ENCODE measurements at regions not wholly inside any gene's neighbourhood (a gene's known extent, or its start where the extent isn't known, plus 50 kb on each side); places are given as distances from the start of the nearest gene placed in this dataset.

- no peak for TF ChIP-seq POLR2A (IDR thresholded peaks at IDR 0.05; ENCODE audit: control extremely low read depth in 1 of 2, low read depth in 2 of 2, low read length in 2 of 2)
- TF ChIP-seq EZH2 (IDR thresholded peaks at IDR 0.05; ENCODE audit: low read depth, low read length, severe bottlenecking): no peak
- no peak for TF ChIP-seq EP300 (IDR thresholded peaks at IDR 0.05; ENCODE audit: borderline replicate concordance in 1 of 2, low read depth in 2 of 2, low read length in 2 of 2)
- TF ChIP-seq YY1 (IDR thresholded peaks at IDR 0.05; ENCODE audit: low read depth, low read length): no peak
- no peak for TF ChIP-seq POLR2AphosphoS5 (IDR thresholded peaks at IDR 0.05; ENCODE audit: low read depth, low read length)
- TF ChIP-seq CTCF (IDR thresholded peaks at IDR 0.05; ENCODE audit: control extremely low read depth in 1 of 3, insufficient read depth in 1 of 3, low read depth in 1 of 3, low read length in 3 of 3): no peak
- TF ChIP-seq MAX (IDR thresholded peaks at IDR 0.05): no peak
These were observed 375.1 kb downstream of the HACE1 start for GRCh38 chr6:104484626-104485025.

Measured in H1 (cell line).